HEK293 (cell line): ENCODE measurements at regions not wholly inside any gene's neighbourhood (a gene's known extent, or its start where the extent isn't known, plus 50 kb on each side); places are given as distances from the start of the nearest gene placed in this dataset.
A peak's percentile ranks its signal among the peaks of the same experiment; 100 is the strongest.

Experiments used
- CTCF ChIA-PET: fragments of 350-600 bp; formaldehyde crosslinking; extraction: SDS; loops from one replicate; lab custom pipeline; 2021; ENCODE audit warnings: antibody characterized with exemption; lab: Yijun Ruan, JAX
- POLR2A ChIA-PET: fragments of 300-600 bp; formaldehyde crosslinking; extraction: SDS; loops from one replicate; lab custom pipeline; 2020; ENCODE audit warnings: antibody characterized with exemption, inconsistent platforms; lab: Yijun Ruan, JAX
- H3K27ac ChIP-seq: fragments of 200-500 bp; sonication (Bioruptor generic); 2 replicates; pipeline ENCODE4 v1.5.1; 2014; ENCODE audit warnings: low read depth, low read length, control low read depth, inconsistent platforms; ENCODE audit errors: extremely low read depth
- H3K36me3 ChIP-seq, 2 experiments: fragments of 200-500 bp in 1 of 2; sonication (Bioruptor generic) in 1 of 2; 1 replicate in 1 of 2; 2 replicates in 1 of 2; pipeline ENCODE4 v1.5.1; 2014 to 2017; ENCODE audit warnings: inconsistent platforms in 2 of 2, low read length in 2 of 2; ENCODE audit not compliant: control insufficient read depth in 2 of 2, insufficient read depth in 1 of 2
- H3K4me1 ChIP-seq: fragments of 200-500 bp; sonication (Bioruptor generic); 2 replicates; pipeline ENCODE4 v1.5.1; 2014; ENCODE audit warnings: mild to moderate bottlenecking, low read length, inconsistent platforms; ENCODE audit not compliant: control insufficient read depth, insufficient read depth
- H3K4me3 ChIP-seq: 2 replicates; pipeline ENCODE4 v1.5.1; 2011; ENCODE audit warnings: low read depth, mild to moderate bottlenecking, control low read depth, low read length, moderate library complexity
- H3K9me3 ChIP-seq: fragments of 200-500 bp; sonication (Bioruptor generic); 2 replicates; pipeline ENCODE4 v1.5.1; 2014; ENCODE audit warnings: low read depth, low read length, inconsistent platforms; ENCODE audit not compliant: control insufficient read depth, insufficient read depth
- ATF2 ChIP-seq: fragments of 450-650 bp; formaldehyde crosslinking; IDR thresholded peaks from 2 replicates; pipeline ENCODE4 v1.5.1; 2016; ENCODE audit warnings: missing biosample characterization, missing genetic modification characterization, low read depth
- GLI2 ChIP-seq: fragments of 450-650 bp; formaldehyde crosslinking; IDR thresholded peaks from 2 replicates; pipeline ENCODE4; 2017; ENCODE audit warnings: missing biosample characterization, missing genetic modification characterization, low read depth, borderline replicate concordance
- MYNN ChIP-seq: fragments of 450-650 bp; formaldehyde crosslinking; IDR thresholded peaks from 2 replicates; pipeline ENCODE4 v1.5.1; 2016; ENCODE audit warnings: missing biosample characterization, missing genetic modification characterization, borderline replicate concordance
- PBX3 ChIP-seq: sonication (generic); formaldehyde crosslinking; IDR thresholded peaks from 2 replicates; pipeline ENCODE4 v1.8.1; 2022; ENCODE audit warnings: mild to moderate bottlenecking, moderate library complexity, missing genetic modification reagents
- SCRT2 ChIP-seq: fragments of 450-650 bp; formaldehyde crosslinking; IDR thresholded peaks from 2 replicates; pipeline ENCODE4 v1.5.1; 2016; ENCODE audit warnings: missing biosample characterization, missing genetic modification characterization
- ZBTB1 ChIP-seq: fragments of 450-650 bp; formaldehyde crosslinking; IDR thresholded peaks from 2 replicates; pipeline ENCODE4 v1.5.1; 2016; ENCODE audit warnings: missing biosample characterization, missing genetic modification characterization
- ZBTB21 ChIP-seq: fragments of 450-650 bp; formaldehyde crosslinking; IDR thresholded peaks from 2 replicates; pipeline ENCODE4 v1.5.1; 2017; ENCODE audit warnings: missing biosample characterization, missing genetic modification characterization
- ZFP3 ChIP-seq: fragments of 450-650 bp; formaldehyde crosslinking; IDR thresholded peaks from 2 replicates; pipeline ENCODE4 v1.5.1; 2016; ENCODE audit warnings: low read depth, missing biosample characterization, missing genetic modification characterization
- ZNF114 ChIP-seq: fragments of 450-650 bp; formaldehyde crosslinking; IDR thresholded peaks from 2 replicates; pipeline ENCODE4 v1.5.0; 2017; ENCODE audit warnings: missing biosample characterization, missing genetic modification characterization
- ZNF121 ChIP-seq: fragments of 450-650 bp; formaldehyde crosslinking; IDR thresholded peaks from 2 replicates; pipeline ENCODE4 v1.5.1; 2016; ENCODE audit warnings: missing biosample characterization, missing genetic modification characterization
- ZNF23 ChIP-seq: fragments of 450-650 bp; formaldehyde crosslinking; IDR thresholded peaks from 2 replicates; pipeline ENCODE4 v1.5.1; 2016; ENCODE audit warnings: missing biosample characterization, missing genetic modification characterization, borderline replicate concordance
- ZNF391 ChIP-seq: fragments of 450-650 bp; formaldehyde crosslinking; IDR thresholded peaks from 2 replicates; pipeline ENCODE4 v1.5.1; 2016; ENCODE audit warnings: low read depth, missing biosample characterization, missing genetic modification characterization, borderline replicate concordance
- ZNF530 ChIP-seq: fragments of 450-650 bp; formaldehyde crosslinking; IDR thresholded peaks from 2 replicates; pipeline ENCODE4 v1.5.1; 2016; ENCODE audit warnings: low read depth, missing biosample characterization, missing genetic modification characterization
- ZNF677 ChIP-seq: fragments of 450-650 bp; IDR thresholded peaks from 2 replicates; pipeline ENCODE4 v1.5.0; 2018; ENCODE audit warnings: missing biosample characterization, mild to moderate bottlenecking, missing genetic modification characterization, moderate library complexity
- ZNF692 ChIP-seq: fragments of 450-650 bp; formaldehyde crosslinking; IDR thresholded peaks from 2 replicates; pipeline ENCODE4 v1.5.1; 2016; ENCODE audit warnings: missing biosample characterization, missing genetic modification characterization
- ZNF747 ChIP-seq: fragments of 450-650 bp; formaldehyde crosslinking; IDR thresholded peaks from 2 replicates; pipeline ENCODE4 v1.5.1; 2016; ENCODE audit warnings: missing biosample characterization, missing genetic modification characterization
- ZNF768 ChIP-seq: fragments of 450-650 bp; formaldehyde crosslinking; IDR thresholded peaks from 2 replicates; pipeline ENCODE4 v1.5.1; 2018; ENCODE audit warnings: missing biosample characterization, mild to moderate bottlenecking, missing genetic modification characterization
- ZNF792 ChIP-seq: fragments of 450-650 bp; formaldehyde crosslinking; IDR thresholded peaks from 2 replicates; pipeline ENCODE4 v1.5.1; 2016; ENCODE audit warnings: missing biosample characterization, missing genetic modification characterization
- ZNF837 ChIP-seq: fragments of 450-650 bp; formaldehyde crosslinking; IDR thresholded peaks from 2 replicates; pipeline ENCODE4 v1.5.1; 2016; ENCODE audit warnings: missing biosample characterization, missing genetic modification characterization
- ZSCAN30 ChIP-seq: fragments of 450-650 bp; IDR thresholded peaks from 2 replicates; pipeline ENCODE4 v1.5.1; 2018; ENCODE audit warnings: missing biosample characterization, mild to moderate bottlenecking, missing genetic modification characterization, moderate library complexity
- TF ChIP-seq, protein P1 (sequence below): fragments of 450-650 bp; formaldehyde crosslinking; optimal IDR thresholded peaks from 2 replicates; pipeline ENCODE3; 2016; ENCODE audit warnings: missing biosample characterization, mild to moderate bottlenecking, missing genetic modification characterization
- TF ChIP-seq, protein P2 (sequence below): fragments of 450-650 bp; formaldehyde crosslinking; IDR thresholded peaks from 2 replicates; pipeline ENCODE4 v1.5.1; 2016; ENCODE audit warnings: missing biosample characterization, missing genetic modification characterization

- ChIA-PET CTCF (interaction anchor here (0.6 to 1.8 kb wide), 2 partner anchors 32 to 34 kb away, joined by 4 to 6 read pairs; no protein-coding TSS in a partner anchor), POLR2A (no interaction called here)
- H3K27ac ChIP-seq, result no peak overlapping the region
- H3K4me3 ChIP-seq, result no peak overlapping the region
- no peaks in the 10 kb centered on the region for H3K4me1 ChIP-seq
- no peaks in the 10 kb centered on the region for H3K36me3 ChIP-seq
- peak; percentile 81 for TF ChIP-seq ATF2 (tag by site-specific recombination)
- TF ChIP-seq, protein P1, sequence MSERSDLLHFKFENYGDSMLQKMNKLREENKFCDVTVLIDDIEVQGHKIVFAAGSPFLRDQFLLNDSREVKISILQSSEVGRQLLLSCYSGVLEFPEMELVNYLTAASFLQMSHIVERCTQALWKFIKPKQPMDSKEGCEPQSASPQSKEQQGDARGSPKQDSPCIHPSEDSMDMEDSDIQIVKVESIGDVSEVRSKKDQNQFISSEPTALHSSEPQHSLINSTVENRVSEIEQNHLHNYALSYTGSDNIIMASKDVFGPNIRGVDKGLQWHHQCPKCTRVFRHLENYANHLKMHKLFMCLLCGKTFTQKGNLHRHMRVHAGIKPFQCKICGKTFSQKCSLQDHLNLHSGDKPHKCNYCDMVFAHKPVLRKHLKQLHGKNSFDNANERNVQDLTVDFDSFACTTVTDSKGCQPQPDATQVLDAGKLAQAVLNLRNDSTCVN (tag by site-specific recombination), result no peak
- no peaks in the 10 kb centered on the region for H3K9me3 ChIP-seq
Measured at GRCh38 chr10:30557884-30558283, 71.7 kb downstream of the LYZL2 start.

- Histone ChIP-seq H3K9me3 (no peaks in the 10 kb centered on the region), H3K4me3 (no peak overlapping the region), H3K4me1 (no peaks in the 10 kb centered on the region), H3K36me3 (no peaks in the 10 kb centered on the region), H3K27ac (no peak overlapping the region)
- no peak for TF ChIP-seq GLI2 (tag by site-specific recombination)
- TF ChIP-seq ZNF747, result no peak
- TF ChIP-seq ZNF768 (tag by site-specific recombination), result no peak
- TF ChIP-seq MYNN, result no peak
- TF ChIP-seq ZFP3 (tag by site-specific recombination), result no peak
- TF ChIP-seq ZNF837 (tag by site-specific recombination), result no peak
- TF ChIP-seq ZSCAN30 (tag by site-specific recombination), result no peak
- TF ChIP-seq ZNF692 (tag by site-specific recombination), result no peak
- no peak for TF ChIP-seq ZNF391 (tag by site-specific recombination)
- no peak for TF ChIP-seq ZBTB21
- TF ChIP-seq ZNF114 (tag by site-specific recombination), result no peak
- TF ChIP-seq ZNF23 (tag by site-specific recombination), result no peak
- TF ChIP-seq, protein P2, sequence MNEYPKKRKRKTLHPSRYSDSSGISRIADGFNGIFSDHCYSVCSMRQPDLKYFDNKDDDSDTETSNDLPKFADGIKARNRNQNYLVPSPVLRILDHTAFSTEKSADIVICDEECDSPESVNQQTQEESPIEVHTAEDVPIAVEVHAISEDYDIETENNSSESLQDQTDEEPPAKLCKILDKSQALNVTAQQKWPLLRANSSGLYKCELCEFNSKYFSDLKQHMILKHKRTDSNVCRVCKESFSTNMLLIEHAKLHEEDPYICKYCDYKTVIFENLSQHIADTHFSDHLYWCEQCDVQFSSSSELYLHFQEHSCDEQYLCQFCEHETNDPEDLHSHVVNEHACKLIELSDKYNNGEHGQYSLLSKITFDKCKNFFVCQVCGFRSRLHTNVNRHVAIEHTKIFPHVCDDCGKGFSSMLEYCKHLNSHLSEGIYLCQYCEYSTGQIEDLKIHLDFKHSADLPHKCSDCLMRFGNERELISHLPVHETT (tag by site-specific recombination), result no peak
- no peak for TF ChIP-seq ZNF792 (tag by site-specific recombination)
- no peak for TF ChIP-seq ZNF530
- ChIA-PET POLR2A (no interaction called here), CTCF (interaction anchor here (0.6 to 2.1 kb wide), 3 partner anchors 26 to 696 kb away, joined by 3 to 8 read pairs (median 6); no protein-coding TSS in a partner anchor)
Measured at GRCh38 chr10:30556189-30556588, 73.4 kb downstream of the LYZL2 start.

DNA sequence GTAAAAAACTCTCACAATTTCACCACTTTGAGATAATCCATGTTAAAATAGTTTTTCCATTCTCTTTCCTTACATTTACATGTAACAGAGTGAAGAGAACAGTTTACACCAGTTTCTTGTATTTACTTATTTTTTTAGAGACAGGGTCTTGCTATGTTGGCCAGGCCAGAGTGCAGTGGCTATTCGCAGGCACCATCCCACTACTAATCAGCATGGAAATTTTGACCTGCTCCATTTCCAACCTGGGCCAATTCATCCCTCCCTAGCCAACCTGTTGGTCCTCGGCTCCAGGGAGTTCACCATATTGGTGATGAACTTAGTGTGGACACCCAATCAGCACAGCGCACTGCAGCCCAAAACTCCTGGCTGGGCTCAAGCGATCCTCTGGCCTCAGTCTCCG, 74.1 kb downstream of the LYZL2 start:
- ChIA-PET CTCF (interaction anchor here (0.6 to 2.1 kb wide), 2 partner anchors 27 to 1539 kb away, joined by 4 to 8 read pairs; no protein-coding TSS in a partner anchor), POLR2A (no interaction called here)

More for the DNA sequence above, 74.1 kb downstream of the LYZL2 start:
- H3K9me3 ChIP-seq, result no peaks in the 10 kb centered on the region
- 0 out of 2 replicates have a peak, but pooled peaks have one; percentile 22 for TF ChIP-seq SCRT2 (tag by site-specific recombination)
- TF ChIP-seq ZBTB1 (tag by site-specific recombination), result no peak
- no peak for TF ChIP-seq ZBTB21
- no peak for TF ChIP-seq ZNF677 (tag by site-specific recombination)
- TF ChIP-seq PBX3 (CRISPR knock-in tag), result no peak
- 0 out of 2 replicates have a peak, but pooled peaks have one; percentile 13 for TF ChIP-seq ZNF121
- no peak overlapping the region for H3K27ac ChIP-seq
- no peak overlapping the region for H3K4me3 ChIP-seq
- no peaks in the 10 kb centered on the region for H3K36me3 ChIP-seq
- no peaks in the 10 kb centered on the region for H3K4me1 ChIP-seq
